ENCODE measurements at regions not wholly inside any gene's neighbourhood (a gene's known extent, or its start where the extent isn't known, plus 50 kb on each side); places are given as distances from the start of the nearest gene placed in this dataset.

DNA sequence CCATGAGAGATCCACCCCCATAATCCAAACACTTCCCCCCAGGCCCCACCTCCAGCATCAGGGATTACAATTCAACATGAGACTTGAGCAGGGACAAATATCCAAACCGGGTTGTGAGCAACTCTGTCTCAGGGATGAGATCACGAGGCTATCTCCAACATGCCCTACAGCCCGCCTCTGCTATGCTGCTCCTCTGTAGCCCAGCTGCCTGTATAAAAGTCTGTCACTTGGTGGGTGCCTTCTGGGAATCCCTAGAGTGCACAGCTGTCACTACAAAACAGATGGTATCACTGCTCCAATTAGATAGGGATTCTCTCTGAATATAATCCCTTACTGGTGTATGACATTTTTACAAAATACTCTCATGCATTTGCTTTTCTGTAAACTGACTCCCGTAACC lies 114.9 kb upstream of the NANOS1 start:
- TF ChIP-seq SMC3 (IDR thresholded peaks at IDR 0.05), result no peak
- TF ChIP-seq, protein P1, sequence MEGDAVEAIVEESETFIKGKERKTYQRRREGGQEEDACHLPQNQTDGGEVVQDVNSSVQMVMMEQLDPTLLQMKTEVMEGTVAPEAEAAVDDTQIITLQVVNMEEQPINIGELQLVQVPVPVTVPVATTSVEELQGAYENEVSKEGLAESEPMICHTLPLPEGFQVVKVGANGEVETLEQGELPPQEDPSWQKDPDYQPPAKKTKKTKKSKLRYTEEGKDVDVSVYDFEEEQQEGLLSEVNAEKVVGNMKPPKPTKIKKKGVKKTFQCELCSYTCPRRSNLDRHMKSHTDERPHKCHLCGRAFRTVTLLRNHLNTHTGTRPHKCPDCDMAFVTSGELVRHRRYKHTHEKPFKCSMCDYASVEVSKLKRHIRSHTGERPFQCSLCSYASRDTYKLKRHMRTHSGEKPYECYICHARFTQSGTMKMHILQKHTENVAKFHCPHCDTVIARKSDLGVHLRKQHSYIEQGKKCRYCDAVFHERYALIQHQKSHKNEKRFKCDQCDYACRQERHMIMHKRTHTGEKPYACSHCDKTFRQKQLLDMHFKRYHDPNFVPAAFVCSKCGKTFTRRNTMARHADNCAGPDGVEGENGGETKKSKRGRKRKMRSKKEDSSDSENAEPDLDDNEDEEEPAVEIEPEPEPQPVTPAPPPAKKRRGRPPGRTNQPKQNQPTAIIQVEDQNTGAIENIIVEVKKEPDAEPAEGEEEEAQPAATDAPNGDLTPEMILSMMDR (IDR thresholded peaks at IDR 0.05), result no peak
- no peak for TF ChIP-seq RFX5 (IDR thresholded peaks at IDR 0.05)
- no peak for TF ChIP-seq GATA3 (IDR thresholded peaks at IDR 0.05; ENCODE audit: borderline replicate concordance)
- no peak for TF ChIP-seq ZFP36 (IDR thresholded peaks at IDR 0.05; ENCODE audit: borderline replicate concordance, partially characterized antibody)
